ENCODE measurements at regions not wholly inside any gene's neighbourhood (a gene's known extent, or its start where the extent isn't known, plus 50 kb on each side); places are given as distances from the start of the nearest gene placed in this dataset.
"Not testable (repeated sequence)": the region's sequence is repeated elsewhere in the genome, so short reads cannot be mapped to it uniquely, and the experiment has no call there.

DNA sequence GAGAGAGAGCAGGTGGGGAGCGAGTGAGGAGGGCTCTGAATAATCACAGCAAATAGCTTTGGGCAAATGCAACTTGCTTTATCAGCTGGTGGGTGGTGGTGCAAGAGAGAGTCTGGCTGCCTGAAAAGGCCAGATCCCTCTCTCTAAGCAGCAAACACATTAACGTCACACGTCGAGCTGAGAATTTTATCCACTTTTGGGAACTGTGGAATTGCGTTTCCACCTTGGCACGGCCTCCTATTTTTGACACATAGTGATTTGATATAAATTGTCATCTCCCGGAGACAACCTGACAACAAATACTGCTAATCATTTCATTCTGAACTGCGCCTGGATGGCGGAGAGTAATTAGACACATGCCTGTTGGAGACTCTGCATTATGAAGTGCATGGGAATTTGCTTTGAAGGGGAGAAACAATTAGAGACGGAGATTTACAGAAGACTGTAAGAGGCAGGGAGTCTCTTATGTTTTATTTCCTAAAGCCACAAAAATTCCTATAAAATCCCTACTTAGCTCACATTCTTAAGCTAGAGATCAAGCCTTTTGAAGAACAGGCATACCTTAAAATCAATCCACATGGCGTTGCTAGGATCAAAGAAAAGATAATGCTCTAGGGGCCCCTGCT, 634.1 kb downstream of the TDRD15 start:
- in situ Hi-C loops (cut with HindIII; ENCODE audit: low pct_ligation_motif_present, low pct_unique_long_range_greater_than_20kb, low sequenced_read_pairs): no loop called here

DNA sequence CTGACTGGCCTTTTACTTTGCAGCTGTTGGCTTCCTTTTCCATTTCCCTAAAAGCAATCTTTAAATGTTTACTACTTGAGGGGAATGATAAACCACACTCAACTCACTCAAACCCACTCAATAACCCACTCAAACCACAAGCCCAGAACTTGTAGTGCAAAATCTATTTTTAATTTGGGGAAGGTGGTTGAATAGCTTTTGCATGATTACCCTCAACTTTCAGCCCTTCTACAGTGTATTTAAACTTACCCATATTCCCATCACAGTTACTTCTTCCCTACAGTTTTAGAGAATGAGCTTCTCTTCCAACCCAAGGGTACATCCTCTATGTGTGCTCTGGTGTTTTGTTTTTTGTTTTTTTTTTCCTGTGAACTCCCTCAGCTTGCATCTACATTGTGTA, 636.1 kb downstream of the TDRD15 start:
- in situ Hi-C loops (cut with HindIII; ENCODE audit: low pct_ligation_motif_present, low pct_unique_long_range_greater_than_20kb, low sequenced_read_pairs): no loop called here
- DNase-seq: no peak

More for the DNA sequence above, 634.1 kb downstream of the TDRD15 start:
- DNase-seq: no peak

DNA sequence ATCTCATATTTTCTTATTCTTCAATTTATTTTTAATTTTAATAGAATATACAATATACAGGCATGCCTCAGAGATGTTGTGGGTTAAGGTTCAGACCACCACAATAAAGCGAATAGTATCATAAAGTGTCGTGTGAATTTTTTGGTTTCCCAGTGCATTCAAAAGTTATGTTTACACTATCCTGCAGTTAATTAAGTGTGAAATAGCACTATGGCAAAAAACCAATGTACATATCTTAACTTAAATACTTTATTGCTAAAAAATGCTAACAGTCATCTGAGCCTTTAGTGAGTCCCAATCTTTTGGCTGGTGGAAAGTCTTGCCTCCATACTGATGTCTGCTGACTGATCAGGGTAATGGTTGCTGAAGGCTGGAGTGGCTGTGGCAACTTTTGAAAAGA, 637.6 kb downstream of the TDRD15 start:
- DNase-seq: no peak
- in situ Hi-C loops (cut with HindIII; ENCODE audit: low pct_ligation_motif_present, low pct_unique_long_range_greater_than_20kb, low sequenced_read_pairs): no loop called here

DNA sequence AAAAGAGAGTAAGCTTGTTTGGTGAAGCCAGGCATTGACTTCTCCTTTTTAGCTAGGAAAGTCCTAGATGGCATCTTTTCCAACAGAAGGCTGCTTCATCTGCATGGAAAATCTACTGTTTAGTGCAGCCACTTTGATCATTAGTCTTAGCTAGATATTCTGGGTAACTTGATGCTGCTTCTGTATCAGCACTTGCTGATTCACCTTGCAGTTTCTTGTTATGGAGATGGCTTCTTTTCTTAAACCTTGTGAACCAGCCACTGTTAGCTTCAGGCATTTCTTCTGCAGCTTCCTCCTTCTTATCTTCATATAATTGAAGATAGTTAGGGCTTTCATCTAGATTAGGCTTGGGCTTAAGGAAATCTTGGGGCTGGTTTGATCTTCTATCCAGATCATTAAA, 639.7 kb downstream of the TDRD15 start:
- no peak for DNase-seq
- in situ Hi-C loops (cut with HindIII; ENCODE audit: low pct_ligation_motif_present, low pct_unique_long_range_greater_than_20kb, low sequenced_read_pairs): no loop called here

DNA sequence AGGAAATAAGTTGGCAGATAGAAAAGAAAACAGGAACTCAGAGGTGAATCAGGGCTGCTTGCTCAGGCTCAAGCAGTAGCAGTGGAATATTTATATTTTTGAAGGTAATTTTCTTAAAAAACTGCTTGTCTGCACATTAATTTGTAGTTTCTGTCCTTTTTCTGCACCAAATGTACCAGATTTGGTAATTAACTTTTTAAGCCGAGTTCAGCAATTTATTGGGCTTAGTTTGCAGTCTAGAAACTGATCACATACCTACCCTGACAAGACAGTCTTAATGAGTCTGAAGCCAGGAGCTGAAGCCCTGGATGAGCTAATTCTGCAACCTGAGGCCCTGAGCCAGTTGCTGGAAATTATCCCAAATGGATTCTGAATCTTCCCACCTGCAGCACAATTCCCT, 647.0 kb downstream of the TDRD15 start:
- in situ Hi-C loops (cut with HindIII; ENCODE audit: low pct_ligation_motif_present, low pct_unique_long_range_greater_than_20kb, low sequenced_read_pairs): no loop called here
- DNase-seq: no peak

DNA sequence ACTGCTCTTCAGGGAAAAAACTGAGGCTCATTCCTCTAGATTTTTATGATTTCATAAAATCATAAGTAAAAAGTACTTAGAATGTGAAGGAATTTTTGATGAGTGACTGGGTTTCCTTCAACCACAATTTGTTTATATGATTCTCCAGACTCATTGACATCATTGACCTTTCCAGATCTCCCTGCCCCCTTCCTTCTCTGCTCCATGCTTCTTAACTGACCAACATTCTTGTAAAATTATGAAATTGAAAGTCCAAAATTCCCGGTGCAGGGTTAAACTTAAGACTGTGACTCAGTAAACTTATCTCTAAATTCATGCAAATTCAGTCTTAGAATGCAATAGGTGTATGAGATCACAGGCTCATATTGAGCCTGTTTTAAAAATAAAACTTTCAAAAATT, 648.9 kb downstream of the TDRD15 start:
- in situ Hi-C loops (cut with HindIII; ENCODE audit: low pct_ligation_motif_present, low pct_unique_long_range_greater_than_20kb, low sequenced_read_pairs): no loop called here
- no peak for DNase-seq

DNA sequence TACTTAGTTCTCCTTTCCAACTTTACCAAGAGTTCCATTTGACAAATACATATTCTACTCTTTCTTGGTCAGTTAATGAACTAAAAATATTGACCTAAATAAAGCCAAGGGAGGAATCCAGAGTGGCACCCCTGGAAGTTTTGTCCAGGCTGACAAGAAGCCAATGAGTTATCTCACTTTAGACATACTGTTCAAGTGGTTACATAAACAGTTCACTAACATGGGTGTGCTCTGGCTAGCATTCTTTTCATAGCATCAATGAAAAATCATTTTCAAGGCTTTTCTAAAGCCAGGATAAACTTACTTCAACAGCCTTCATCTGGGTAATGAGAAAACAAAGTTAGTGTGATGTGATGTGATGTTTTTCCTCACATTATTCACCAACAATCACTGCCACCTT, 649.4 kb downstream of the TDRD15 start:
- in situ Hi-C loops (cut with HindIII; ENCODE audit: low pct_ligation_motif_present, low pct_unique_long_range_greater_than_20kb, low sequenced_read_pairs): no loop called here
- no peak for DNase-seq

DNA sequence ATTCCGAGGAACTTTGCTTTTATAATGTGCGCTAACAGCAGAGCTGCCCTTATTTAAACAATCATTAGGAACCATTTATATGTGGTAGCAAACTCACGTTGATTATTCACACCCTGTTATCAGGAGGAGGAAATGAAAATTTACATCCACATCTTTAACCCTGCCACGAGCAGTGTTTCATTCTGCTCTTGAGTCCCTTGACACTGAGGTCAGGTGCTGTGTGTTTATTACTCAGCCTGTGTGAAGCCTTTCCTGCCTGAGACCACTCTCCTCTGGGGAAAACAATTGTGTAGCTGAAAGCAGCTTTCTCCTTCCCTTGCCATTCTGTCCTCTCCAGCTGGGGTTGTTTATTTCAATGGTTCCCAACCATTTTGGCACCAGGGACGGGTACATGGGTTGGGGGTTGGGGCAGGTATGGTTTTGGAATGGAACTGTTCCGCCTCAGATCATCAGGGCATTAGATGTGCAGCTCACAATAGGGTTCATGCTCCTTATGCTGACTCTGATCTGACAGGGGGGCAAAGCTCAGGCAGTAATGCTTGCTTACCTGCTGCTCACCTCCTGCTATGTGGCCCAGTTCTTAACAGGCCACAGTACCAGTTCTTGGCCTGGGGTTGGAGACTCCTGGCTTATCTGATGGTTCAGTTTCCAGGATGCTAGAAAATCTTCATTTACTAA, 651.1 kb downstream of the TDRD15 start:
- in situ Hi-C loops (cut with HindIII; ENCODE audit: low pct_ligation_motif_present, low pct_unique_long_range_greater_than_20kb, low sequenced_read_pairs): no loop called here
- no peak for DNase-seq

DNA sequence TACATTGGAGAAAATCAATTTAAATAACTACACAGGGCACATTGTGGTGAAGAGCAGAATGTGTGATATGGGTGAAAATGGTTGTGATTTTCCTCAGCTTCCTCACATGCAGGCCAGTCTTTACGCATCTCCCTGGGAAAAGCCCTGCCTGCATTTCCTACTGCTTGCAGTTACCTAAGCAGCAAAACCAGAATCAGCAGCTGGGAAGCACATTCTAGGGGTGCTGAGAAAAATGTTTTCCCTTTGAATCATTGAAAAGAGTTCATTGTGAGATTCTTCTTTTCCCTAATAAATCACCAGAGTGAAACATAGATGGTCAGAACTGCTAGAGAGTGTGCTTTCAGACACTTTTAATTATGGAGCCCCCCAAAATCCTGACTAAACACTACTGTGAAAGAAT, 656.0 kb downstream of the TDRD15 start:
- in situ Hi-C loops (cut with HindIII; ENCODE audit: low pct_ligation_motif_present, low pct_unique_long_range_greater_than_20kb, low sequenced_read_pairs): no loop called here
- DNase-seq: no peak

DNA sequence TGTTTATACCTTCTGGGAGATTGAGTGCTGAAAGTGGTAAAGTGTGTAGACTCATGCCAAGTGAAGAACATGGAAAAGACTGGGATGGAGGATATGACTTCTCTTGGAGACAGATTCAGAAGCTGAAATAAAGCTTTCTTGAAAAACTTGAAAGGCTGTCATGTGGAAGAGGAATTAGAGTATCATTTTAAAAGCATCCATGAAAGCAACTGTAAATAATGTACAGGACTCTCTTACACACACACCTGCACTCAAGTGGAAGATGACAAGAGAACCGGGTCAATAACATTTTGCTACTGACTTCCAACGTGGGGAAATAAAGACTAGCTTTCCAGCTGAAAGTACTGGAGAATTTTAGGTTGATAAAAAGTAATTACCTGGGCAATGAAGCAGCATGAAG, 658.2 kb downstream of the TDRD15 start:
- no peak for DNase-seq
- in situ Hi-C loops (cut with HindIII; ENCODE audit: low pct_ligation_motif_present, low pct_unique_long_range_greater_than_20kb, low sequenced_read_pairs): no loop called here

DNA sequence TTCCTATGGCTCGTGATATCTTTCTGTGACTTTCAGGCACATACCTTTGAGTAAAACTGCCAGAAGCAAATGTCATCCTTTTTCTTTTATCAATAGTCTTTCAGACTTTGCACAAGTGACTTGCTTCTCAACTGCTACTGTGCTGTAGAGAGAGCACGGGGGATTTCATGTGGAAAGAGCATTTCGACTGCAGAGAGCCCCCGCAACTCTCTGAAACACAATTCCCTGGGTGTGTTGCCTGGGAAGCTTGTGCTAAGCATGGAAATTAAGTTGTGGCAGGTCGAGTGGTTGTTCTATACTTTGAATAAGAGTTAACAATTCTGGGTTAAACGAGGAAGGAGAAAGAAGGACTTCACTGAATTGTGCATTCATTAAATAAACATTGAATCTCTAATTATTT, 659.1 kb downstream of the TDRD15 start:
- DNase-seq: no peak
- in situ Hi-C loops (cut with HindIII; ENCODE audit: low pct_ligation_motif_present, low pct_unique_long_range_greater_than_20kb, low sequenced_read_pairs): no loop called here

DNA sequence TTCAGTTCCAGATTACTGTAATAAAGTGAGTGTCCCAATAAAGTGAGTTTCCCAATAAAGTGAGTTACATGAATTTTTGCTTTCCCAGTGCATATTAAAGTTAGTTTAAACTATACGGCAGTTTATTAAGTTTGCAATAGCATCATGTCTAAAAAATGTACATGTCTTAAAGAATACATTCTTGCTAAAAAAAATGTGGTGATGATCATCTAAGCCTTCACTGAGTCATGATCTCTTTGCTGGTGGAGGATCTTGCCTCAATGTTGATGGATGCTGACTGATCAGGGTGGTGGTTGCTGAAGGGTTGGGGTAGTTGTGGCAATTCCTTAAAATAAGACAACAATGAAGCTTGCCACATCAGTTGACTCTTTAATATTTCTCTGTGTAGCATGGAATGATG, 664.2 kb downstream of the TDRD15 start:
- in situ Hi-C loops (cut with HindIII; ENCODE audit: low pct_ligation_motif_present, low pct_unique_long_range_greater_than_20kb, low sequenced_read_pairs): no loop called here
- no peak for DNase-seq

DNA sequence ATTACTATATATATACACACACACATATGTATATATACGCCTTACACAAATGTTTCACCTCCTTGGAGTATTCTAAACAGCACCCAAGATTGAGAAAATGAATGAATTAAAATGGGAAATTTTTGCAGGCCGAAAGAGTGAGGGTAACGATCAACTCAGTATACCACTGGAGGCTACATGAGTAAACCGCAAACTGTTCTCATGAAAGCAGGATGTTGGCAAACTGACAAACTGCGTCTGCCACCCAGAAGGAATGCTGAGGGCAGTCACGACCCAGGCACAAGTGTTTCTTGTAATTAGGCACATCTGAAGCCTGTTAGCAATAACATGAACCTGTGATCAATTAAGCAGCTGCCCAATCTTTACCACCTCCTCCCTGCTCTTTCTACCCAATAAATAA, 666.5 kb downstream of the TDRD15 start:
- DNase-seq; in situ Hi-C loops (cut with HindIII; ENCODE audit: low pct_ligation_motif_present, low pct_unique_long_range_greater_than_20kb, low sequenced_read_pairs): not testable (repeated sequence)

DNA sequence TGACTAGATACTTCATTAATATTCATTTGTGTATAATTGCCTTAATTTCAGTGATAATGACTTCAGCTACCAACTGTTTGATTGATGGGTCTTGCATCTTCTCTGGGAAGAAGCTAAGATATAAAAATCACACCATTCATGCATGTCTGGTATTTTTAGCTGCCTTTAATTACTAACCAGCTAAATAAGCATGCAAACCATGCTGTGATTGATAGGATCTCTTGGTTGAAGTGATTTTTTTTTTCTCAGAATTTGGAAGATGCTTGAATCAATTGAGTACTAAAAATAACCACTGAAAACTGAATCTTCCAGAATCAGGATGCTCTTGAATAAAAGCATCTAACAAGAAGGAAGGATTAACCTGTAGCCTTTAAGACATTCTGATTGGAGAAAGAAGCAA, 668.8 kb downstream of the TDRD15 start:
- in situ Hi-C loops (cut with HindIII; ENCODE audit: low pct_ligation_motif_present, low pct_unique_long_range_greater_than_20kb, low sequenced_read_pairs): no loop called here
- no peak for DNase-seq

DNA sequence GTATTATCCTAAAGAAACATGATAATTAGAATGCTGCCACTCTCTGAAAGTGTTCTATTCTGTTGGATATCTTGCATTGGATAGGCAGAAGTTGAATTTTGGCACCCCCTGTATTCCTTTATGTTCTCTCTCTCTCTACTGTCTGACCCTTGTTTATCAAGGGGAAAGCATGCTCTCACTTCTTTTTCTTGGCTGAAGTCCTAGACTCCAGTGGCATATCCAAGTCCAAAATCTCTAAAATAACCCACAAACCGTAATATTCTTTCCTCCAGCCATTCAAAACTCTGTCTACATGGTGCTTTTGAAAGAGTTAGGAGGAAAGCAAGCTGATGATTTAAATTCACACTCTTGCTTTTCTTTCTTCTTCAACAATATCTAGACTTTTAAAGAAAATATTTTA, 669.7 kb downstream of the TDRD15 start:
- in situ Hi-C loops (cut with HindIII; ENCODE audit: low pct_ligation_motif_present, low pct_unique_long_range_greater_than_20kb, low sequenced_read_pairs): no loop called here

DNA sequence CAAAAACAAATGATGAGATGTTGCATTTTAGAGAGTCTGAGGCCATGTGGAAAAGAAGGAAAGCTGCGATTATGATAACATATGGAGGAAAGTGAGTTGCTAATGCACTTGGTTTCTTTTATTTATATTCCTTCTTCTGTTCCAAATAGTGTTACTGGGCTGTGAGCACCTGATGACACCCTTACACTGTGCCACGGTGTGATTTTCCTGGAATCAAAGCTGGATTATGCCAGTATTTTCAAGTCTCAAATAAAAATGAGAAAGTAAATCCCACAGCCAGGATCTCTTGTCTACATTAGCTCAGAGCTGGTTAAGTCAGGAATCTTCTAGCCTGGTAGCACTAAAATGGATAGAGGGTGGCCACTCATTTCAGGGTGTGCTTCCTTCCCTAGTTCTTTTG, 670.8 kb downstream of the TDRD15 start:
- no peak for DNase-seq
- in situ Hi-C loops (cut with HindIII; ENCODE audit: low pct_ligation_motif_present, low pct_unique_long_range_greater_than_20kb, low sequenced_read_pairs): no loop called here

More for the DNA sequence above, 669.7 kb downstream of the TDRD15 start:
- no peak for DNase-seq

DNA sequence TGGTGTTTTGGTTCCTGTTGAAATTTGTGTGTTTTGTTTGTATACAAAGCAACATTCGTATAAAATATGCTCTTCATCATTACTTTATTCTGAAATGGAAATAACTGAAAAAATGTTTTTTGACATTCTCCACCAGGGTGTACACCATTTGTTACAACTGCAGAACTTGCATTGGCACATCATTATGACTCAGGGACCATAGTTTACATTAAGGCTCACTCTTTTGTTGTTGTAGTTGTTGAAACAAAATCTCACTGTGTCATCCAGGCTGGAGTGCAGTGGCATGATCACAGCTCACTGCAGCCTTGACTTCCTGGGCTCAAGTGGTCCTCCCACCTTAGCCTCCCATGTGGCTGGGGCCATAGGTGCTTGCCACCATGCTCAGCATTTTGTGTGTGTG, 676.6 kb downstream of the TDRD15 start:
- no peak for DNase-seq
- in situ Hi-C loops (cut with HindIII; ENCODE audit: low pct_ligation_motif_present, low pct_unique_long_range_greater_than_20kb, low sequenced_read_pairs): no loop called here

DNA sequence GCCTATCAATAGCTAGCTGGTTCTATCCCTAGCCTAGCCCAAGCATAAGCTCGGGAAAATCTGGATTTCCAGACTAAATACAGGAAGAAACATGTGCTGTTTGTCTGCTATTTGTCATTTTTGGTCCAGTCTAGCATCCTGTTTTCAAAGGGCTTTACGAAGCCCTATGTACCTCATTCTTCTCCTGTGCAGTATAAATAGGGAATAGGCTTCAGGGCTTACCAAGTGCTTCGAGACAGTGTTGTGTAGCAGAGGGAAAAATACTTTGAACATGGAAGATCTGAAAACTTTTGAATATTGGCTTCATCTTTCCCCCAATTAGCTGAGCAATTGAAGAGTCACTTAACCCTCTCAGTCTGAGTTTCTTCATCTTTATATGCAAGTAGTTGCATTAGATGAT, 679.8 kb downstream of the TDRD15 start:
- in situ Hi-C loops (cut with HindIII; ENCODE audit: low pct_ligation_motif_present, low pct_unique_long_range_greater_than_20kb, low sequenced_read_pairs): no loop called here
- DNase-seq: no peak

DNA sequence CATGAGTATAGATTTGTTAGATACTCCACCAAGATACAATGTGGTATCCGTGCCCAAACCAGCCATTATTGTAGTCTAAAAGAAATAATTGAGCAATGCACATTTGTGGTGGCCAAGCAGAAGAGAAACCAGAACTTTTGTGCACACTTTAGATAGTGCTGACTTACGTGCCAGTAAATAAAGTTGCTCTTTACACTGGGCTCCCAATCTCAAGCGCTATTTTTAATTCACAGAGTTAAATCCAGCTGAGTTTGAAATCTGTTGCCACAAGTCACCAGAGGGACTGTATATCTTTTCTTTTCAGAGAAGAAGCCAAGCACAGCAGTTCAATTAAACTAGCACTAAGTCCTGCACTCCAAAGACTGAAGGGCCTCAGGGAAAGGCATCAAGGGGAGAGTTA, 680.4 kb downstream of the TDRD15 start:
- DNase-seq: no peak
- in situ Hi-C loops (cut with HindIII; ENCODE audit: low pct_ligation_motif_present, low pct_unique_long_range_greater_than_20kb, low sequenced_read_pairs): no loop called here

DNA sequence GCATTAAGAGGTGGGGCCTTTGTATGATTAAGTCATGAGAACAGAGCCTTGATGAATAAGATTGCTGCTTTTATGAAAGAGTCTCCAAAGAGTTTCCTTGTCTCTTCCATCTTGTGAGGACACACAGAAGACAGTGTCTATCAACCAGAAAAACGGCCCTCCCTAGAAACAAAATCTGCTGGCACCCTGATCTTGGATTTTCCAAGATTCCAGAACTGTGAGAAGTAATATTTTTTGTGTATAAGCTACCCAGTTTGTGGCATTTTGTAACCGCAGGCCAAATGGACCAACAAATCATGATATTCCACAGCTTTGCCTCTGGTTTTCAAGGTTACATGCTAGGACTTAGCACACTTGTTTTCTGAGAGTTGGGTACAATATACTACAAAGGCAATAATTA, 687.8 kb downstream of the TDRD15 start:
- DNase-seq: no peak
- in situ Hi-C loops (cut with HindIII; ENCODE audit: low pct_ligation_motif_present, low pct_unique_long_range_greater_than_20kb, low sequenced_read_pairs): no loop called here

DNA sequence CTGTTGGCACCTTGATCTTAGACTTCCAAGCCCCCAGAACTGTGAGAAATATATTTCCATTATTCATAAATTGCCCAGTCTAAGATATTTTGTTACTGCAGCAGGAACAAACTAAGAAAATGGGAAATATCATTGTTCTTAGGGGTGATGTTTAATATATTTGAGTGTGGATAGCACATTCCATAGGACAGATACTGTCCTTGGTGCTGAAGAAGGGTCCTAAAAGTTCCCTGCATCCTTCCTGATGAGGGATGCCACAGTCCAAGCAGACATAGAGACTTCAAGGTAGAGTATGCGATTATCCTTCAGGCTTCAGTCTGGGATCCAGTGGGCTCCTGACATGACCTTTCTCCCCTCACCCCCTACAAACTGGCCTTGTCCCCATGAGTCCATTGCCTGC, 689.0 kb downstream of the TDRD15 start:
- in situ Hi-C loops (cut with HindIII; ENCODE audit: low pct_ligation_motif_present, low pct_unique_long_range_greater_than_20kb, low sequenced_read_pairs): no loop called here
- no peak for DNase-seq

Data from ACHN (cell line).